HG03139 (cell line): ENCODE measurements at regions not wholly inside any gene's neighbourhood (a gene's known extent, or its start where the extent isn't known, plus 50 kb on each side); places are given as distances from the start of the nearest gene placed in this dataset.
"Not testable (repeated sequence)": the region's sequence is repeated elsewhere in the genome, so short reads cannot be mapped to it uniquely, and the experiment has no call there.

Experiments used
- ATAC-seq: cut with Tn5 transposase; IDR thresholded peaks from one replicate; pipeline ENCODE4 v1.9.1; 2021; ENCODE audit not compliant: unreplicated experiment

GRCh38 chr6:140504776-140505175 is 1130.3 kb upstream of the CITED2 start:
- ATAC-seq: no peak

- ATAC-seq: no peak
Observed at GRCh38 chr6:140500849-140501248, 1126.4 kb upstream of the CITED2 start.

DNA sequence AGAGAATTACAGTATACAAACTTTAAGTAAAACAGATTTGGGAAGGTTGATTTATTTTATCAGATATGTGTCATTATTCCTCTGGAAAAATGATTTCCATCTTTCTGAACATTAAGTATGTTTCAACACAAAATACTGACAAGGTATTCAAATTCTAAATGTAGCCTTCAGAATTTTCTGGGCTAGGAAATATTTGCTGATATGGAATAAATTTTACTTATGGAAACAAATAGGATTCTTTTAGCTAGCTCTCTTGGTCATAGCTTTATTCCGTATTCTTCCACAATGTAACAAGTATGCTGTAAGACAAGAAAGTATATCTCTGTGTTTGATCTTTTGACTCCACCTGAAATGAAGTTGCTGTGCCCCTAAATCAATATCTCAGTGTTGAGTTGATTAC is 1125.2 kb upstream of the CITED2 start:
- ATAC-seq: no peak

GRCh38 chr6:140494321-140495108 is 1120.1 kb upstream of the CITED2 start:
- no peak for ATAC-seq

GRCh38 chr6:140493470-140493869 is 1119.0 kb upstream of the CITED2 start:
- not testable (repeated sequence) for ATAC-seq

GRCh38 chr6:140490081-140490480 is 1115.6 kb upstream of the CITED2 start:
- no peak for ATAC-seq

GRCh38 chr6:140487586-140487985 is 1113.1 kb upstream of the CITED2 start:
- ATAC-seq: no peak

DNA sequence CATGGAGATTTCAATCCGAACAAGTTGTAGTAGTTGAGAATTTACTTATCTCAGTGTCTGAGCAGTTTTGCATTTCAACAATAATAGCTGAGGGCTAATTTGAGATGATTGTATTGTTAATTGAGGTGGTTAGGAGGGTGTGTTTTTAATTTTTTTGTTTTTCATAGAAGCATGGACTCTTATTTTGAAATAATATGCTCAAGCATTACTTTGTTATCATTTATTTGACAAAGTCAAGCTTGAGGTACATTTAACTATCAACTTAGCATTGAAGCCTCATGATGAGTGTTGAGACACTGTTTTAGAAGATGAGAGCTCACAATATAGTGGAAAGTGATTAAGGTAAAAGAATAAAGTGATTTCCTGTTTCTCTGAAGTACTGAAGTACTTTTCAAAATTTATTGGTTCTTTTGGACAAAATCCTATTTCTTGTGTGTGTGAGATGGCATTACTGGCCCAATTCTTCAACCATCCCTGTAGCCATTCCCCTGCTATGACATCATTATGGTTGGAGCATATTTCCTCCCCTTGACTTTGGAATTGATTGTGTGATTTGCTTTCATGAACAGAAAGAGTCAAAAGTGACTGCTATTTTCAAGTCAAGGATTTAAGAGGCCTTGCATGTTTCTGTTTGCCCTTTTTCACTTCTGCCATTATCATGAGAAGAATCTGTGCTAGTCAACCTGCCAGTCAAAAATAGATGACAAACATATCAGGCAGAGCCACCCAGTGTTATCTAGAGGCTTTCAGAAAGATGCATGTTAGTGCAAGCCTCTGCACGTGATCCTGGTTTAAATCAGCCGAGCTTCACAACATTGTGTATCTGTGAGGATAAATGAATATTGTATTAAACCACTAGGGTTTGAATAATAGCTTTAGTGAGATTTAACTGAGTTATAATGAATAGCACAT is 1112.3 kb upstream of the CITED2 start:
- no peak for ATAC-seq

- ATAC-seq: no peak
Observed at GRCh38 chr6:140485740-140486449, 1111.4 kb upstream of the CITED2 start.

- ATAC-seq: no peak
Observed at GRCh38 chr6:140480852-140481251, 1106.4 kb upstream of the CITED2 start.

DNA sequence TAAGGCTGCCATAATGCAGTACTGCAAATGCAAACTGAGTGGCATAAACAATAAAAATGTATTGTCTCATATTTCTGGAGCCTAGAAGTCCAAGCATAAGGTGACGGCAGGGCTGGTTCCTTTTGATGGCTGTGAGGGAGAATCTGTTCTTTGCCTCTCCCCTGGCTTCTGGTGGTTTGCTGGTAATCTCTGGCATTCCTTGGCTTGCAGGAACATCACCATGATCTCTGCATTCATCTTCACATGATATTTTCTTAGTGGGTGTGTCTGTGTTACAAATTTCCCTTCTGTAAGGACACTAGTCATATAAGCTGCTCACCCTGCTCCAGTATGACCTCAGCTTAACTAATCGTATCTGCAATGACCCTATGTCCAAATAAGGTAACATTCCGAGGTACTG is 1104.2 kb upstream of the CITED2 start:
- ATAC-seq: no peak

GRCh38 chr6:140475086-140475485 is 1100.6 kb upstream of the CITED2 start:
- ATAC-seq: no peak

DNA sequence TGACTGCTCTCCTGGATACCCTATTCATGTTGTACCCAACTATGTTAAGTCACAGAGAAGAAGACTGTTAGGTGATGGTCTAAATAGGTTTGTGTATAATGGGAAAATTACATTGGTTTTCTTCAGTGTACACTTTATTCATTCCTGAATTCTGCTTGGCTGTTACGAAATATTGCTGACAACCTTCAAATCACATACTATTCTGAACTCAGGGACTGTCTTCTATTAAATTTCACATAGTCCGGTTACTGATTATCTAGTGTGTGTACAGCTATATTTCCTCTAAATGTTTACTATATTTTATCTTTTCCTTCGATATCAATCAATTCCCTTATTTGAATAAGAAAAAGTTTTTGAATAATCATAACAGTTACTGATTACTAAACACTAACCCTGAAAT is 1090.3 kb upstream of the CITED2 start:
- no peak for ATAC-seq

GRCh38 chr6:140463312-140463710 is 1088.9 kb upstream of the CITED2 start:
- ATAC-seq: no peak

GRCh38 chr6:140462453-140463311 is 1088.2 kb upstream of the CITED2 start:
- no peak for ATAC-seq

- no peak for ATAC-seq
Observed at GRCh38 chr6:140462076-140462452, 1087.6 kb upstream of the CITED2 start.

DNA sequence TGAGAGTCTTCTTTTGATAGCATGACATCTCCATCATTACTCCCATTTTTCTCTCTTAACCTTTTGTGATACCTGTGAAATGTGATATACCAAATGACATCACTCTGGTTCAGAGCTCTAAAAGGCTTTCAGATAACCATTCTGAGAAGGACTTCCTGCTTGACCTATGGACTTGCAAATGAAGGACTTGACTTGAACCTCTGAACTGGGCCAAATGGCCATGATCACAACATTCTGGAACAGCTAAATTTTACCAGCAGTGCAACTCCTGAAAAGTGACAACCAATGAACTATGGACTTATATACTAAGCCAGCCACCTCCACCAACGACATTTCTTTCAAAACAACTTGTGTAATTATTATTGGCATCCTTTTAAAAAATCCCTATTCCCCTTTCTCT is 1085.8 kb upstream of the CITED2 start:
- no peak for ATAC-seq

- ATAC-seq: no peak
Observed at GRCh38 chr6:140459209-140459608, 1084.8 kb upstream of the CITED2 start.

GRCh38 chr6:140446241-140446640 is 1071.8 kb upstream of the CITED2 start:
- no peak for ATAC-seq

- no peak for ATAC-seq
Observed at GRCh38 chr6:140445474-140446004, 1071.1 kb upstream of the CITED2 start.
